Endothelial cell of umbilical vein (primary cell): ENCODE measurements at regions not wholly inside any gene's neighbourhood (a gene's known extent, or its start where the extent isn't known, plus 50 kb on each side); places are given as distances from the start of the nearest gene placed in this dataset.

Experiments used
- BruUV-seq: library from RNA; stranded (reverse); fragments of 400-500 nt; replicated peaks from 2 replicates; lab custom pipeline; 2021; lab: Mats Ljungman, UMichigan
- CTCF ChIA-PET: fragments of 300-600, 350-600 bp; sonication (Branson Sonifier 250); formaldehyde crosslinking; loops from one replicate; lab custom pipeline; 2021; ENCODE audit warnings: antibody characterized with exemption, inconsistent platforms; lab: Charles Lee
- POLR2A ChIA-PET: fragments of 300-600, 350-600 bp; sonication (Branson Sonifier 250); formaldehyde crosslinking; loops from one replicate; lab custom pipeline; 2021; ENCODE audit warnings: antibody characterized with exemption, inconsistent platforms; lab: Charles Lee
- DNase-seq: peaks from one replicate; pipeline ENCODE4 v3.0.0-alpha.2; 2011; ENCODE audit warnings: low read depth, low spot score
- FAIRE-seq: peaks from 2 replicates; lab custom pipeline; 2011; peaks lifted over from hg19 to GRCh38; lab: Jason Lieb, UNC
- H2AFZ ChIP-seq: 2 replicates; pipeline ENCODE4 v1.6.0; 2012; ENCODE audit warnings: low read depth, low read length, control low read depth, inconsistent platforms
- H3K27ac ChIP-seq: 2 replicates; pipeline ENCODE4 v1.5.1; 2011; ENCODE audit warnings: low read depth, mild to moderate bottlenecking, control low read depth, low read length, moderate library complexity; ENCODE audit not compliant: insufficient read depth
- H3K27me3 ChIP-seq, 2 experiments: 2 replicates each; pipeline versions ENCODE4 v1.6.0 to v1.6.1; 2011; ENCODE audit warnings: low read length in 2 of 2, mixed read lengths in 1 of 2; ENCODE audit not compliant: control insufficient read depth in 2 of 2, insufficient read depth in 2 of 2
- H3K36me3 ChIP-seq, 2 experiments: 2 replicates in 1 of 2; 3 replicates in 1 of 2; pipeline ENCODE4 v1.5.1; 2011; ENCODE audit warnings: low read length in 2 of 2, mild to moderate bottlenecking in 1 of 2, moderate library complexity in 1 of 2; ENCODE audit not compliant: control insufficient read depth in 2 of 2, insufficient read depth in 2 of 2; ENCODE audit errors: extremely low read depth in 1 of 2
- H3K4me1 ChIP-seq: 3 replicates; pipeline ENCODE4 v1.5.1; 2011; ENCODE audit warnings: mild to moderate bottlenecking, low read length; ENCODE audit not compliant: control insufficient read depth, insufficient read depth; ENCODE audit errors: extremely low read depth
- H3K4me2 ChIP-seq: 2 replicates; pipeline ENCODE4 v1.6.1; 2011; ENCODE audit warnings: low read length, control low read depth, mixed read lengths; ENCODE audit not compliant: insufficient read depth
- H3K4me3 ChIP-seq, 3 experiments: fragments of 200-600 bp in 1 of 3; sonication (generic), shearing (Covaris generic) in 1 of 3; replicated peaks in 1 of 3; 2 replicates each; pipeline ENCODE4 v1.5.1; 2011 to 2016; ENCODE audit warnings: control low read depth in 3 of 3, low read length in 3 of 3, mild to moderate bottlenecking in 2 of 3, inconsistent platforms in 1 of 3, low read depth in 1 of 3, moderate library complexity in 1 of 3; ENCODE audit not compliant: insufficient read depth in 1 of 3
- H3K79me2 ChIP-seq: 2 replicates; pipeline ENCODE4 v1.6.0; 2012; ENCODE audit warnings: low read length, inconsistent platforms; ENCODE audit not compliant: control insufficient read depth, insufficient read depth
- H3K9ac ChIP-seq: replicated peaks from 2 replicates; pipeline ENCODE3; 2011; ENCODE audit warnings: low read length, control low read depth; ENCODE audit not compliant: insufficient read depth; ENCODE audit errors: extremely low read depth
- H3K9me1 ChIP-seq: replicated peaks from 3 replicates; pipeline ENCODE4 v1.6.0; 2011; ENCODE audit warnings: mild to moderate bottlenecking, low read length; ENCODE audit not compliant: control insufficient read depth, insufficient read depth; ENCODE audit errors: extremely low read depth
- H3K9me3 ChIP-seq: replicated peaks from 2 replicates; pipeline ENCODE4 v1.5.1; 2012; ENCODE audit warnings: low read length, inconsistent platforms; ENCODE audit not compliant: control insufficient read depth, insufficient read depth
- H4K20me1 ChIP-seq: replicated peaks from 2 replicates; pipeline ENCODE3; 2011; ENCODE audit warnings: mild to moderate bottlenecking, low read length; ENCODE audit not compliant: control insufficient read depth, insufficient read depth; ENCODE audit errors: extremely low read depth
- EZH2 ChIP-seq: IDR thresholded peaks from 2 replicates; pipeline ENCODE4 v1.6.1; 2012; ENCODE audit warnings: borderline replicate concordance, low read depth, mild to moderate bottlenecking, moderate library complexity, low read length, inconsistent platforms; ENCODE audit not compliant: severe bottlenecking
- FOS ChIP-seq: IDR thresholded peaks from 2 replicates; pipeline ENCODE4 v1.6.1; 2011; ENCODE audit warnings: mild to moderate bottlenecking, low read length, moderate library complexity, borderline replicate concordance; ENCODE audit not compliant: insufficient read depth
- GATA2 ChIP-seq: IDR thresholded peaks from 2 replicates; pipeline ENCODE4 v1.7.0; 2011; ENCODE audit warnings: low read depth, mild to moderate bottlenecking, moderate library complexity, mixed read lengths, low read length; ENCODE audit not compliant: insufficient read length, insufficient read depth
- JUN ChIP-seq: IDR thresholded peaks from 2 replicates; pipeline ENCODE4 v1.6.1; 2011; ENCODE audit warnings: borderline replicate concordance, low read depth; ENCODE audit not compliant: insufficient read length, insufficient read depth
- MAX ChIP-seq: IDR thresholded peaks from 2 replicates; pipeline ENCODE4 v1.6.1; 2011; ENCODE audit not compliant: insufficient read depth, insufficient read length
- MYC ChIP-seq: IDR thresholded peaks from one replicate; pipeline ENCODE4 v1.6.1; 2011; ENCODE audit warnings: mild to moderate bottlenecking, low read depth, low read length
- POLR2A ChIP-seq: IDR thresholded peaks from 2 replicates; pipeline ENCODE4 v1.6.1; 2012; ENCODE audit warnings: low read depth, mild to moderate bottlenecking, control low read depth, low read length
- POLR2AphosphoS5 ChIP-seq: IDR thresholded peaks from 2 replicates; pipeline ENCODE4 v1.6.1; 2012; ENCODE audit warnings: low read depth, mild to moderate bottlenecking, control low read depth, low read length, moderate library complexity; ENCODE audit not compliant: insufficient read depth
- dilution Hi-C: fragments of 300-500 bp; cut with MboI; formaldehyde crosslinking; loops from one replicate; pipeline ENCODE4 v1.15.0; 2019; ENCODE audit warnings: low sequenced_read_pairs; ENCODE audit not compliant: extremely low pct_ligation_motif_present
- intact Hi-C: fragments of 100-400 bp; cut with micrococcal nuclease; formaldehyde crosslinking; loops from one replicate; pipeline ENCODE4 v1.10.0; 2022
- TF ChIP-seq, protein P1 (sequence below), 2 donors: IDR thresholded peaks; 1 replicate in 1 of 2; 2 replicates in 1 of 2; pipeline ENCODE4 v1.5.1; 2011; ENCODE audit warnings: low read length in 2 of 2, mild to moderate bottlenecking in 2 of 2, moderate library complexity in 2 of 2, control low read depth in 1 of 2, inconsistent platforms in 1 of 2, low read depth in 1 of 2; ENCODE audit not compliant: insufficient read depth in 1 of 2; ENCODE audit errors: extremely low read depth in 1 of 2

- no peaks in the 10 kb centered on the region for H3K79me2 ChIP-seq
- no peak overlapping the region for H3K9ac ChIP-seq
- DNase-seq, result no peak
- no peak for FAIRE-seq
- no peaks in the 10 kb centered on the region for H4K20me1 ChIP-seq
- no peak overlapping the region for H2AFZ ChIP-seq
- H3K4me1 ChIP-seq, result no peaks in the 10 kb centered on the region
- no peaks in the 10 kb centered on the region for H3K27me3 ChIP-seq
- intact Hi-C loops (no loop called here), dilution Hi-C loops (no loop called here)
- ChIA-PET POLR2A (no interaction called here), CTCF (interaction anchor here (0.7 kb wide), 1 partner anchor 22 kb away, joined by 3 read pairs; no protein-coding TSS in a partner anchor)
- no peak overlapping the region for H3K4me3 ChIP-seq
- no peak overlapping the region for H3K4me2 ChIP-seq
- BruUV-seq, result no TSS peak
- no peaks in the 10 kb centered on the region for H3K36me3 ChIP-seq
- no peaks in the 10 kb centered on the region for H3K9me1 ChIP-seq
- H3K27ac ChIP-seq, result no peak overlapping the region
- TF ChIP-seq MAX (no peak), FOS (no peak), MYC (no peak), POLR2AphosphoS5 (no peak), GATA2 (no peak), JUN (no peak), POLR2A (no peak), EZH2 (no peak)
- TF ChIP-seq, protein P1, sequence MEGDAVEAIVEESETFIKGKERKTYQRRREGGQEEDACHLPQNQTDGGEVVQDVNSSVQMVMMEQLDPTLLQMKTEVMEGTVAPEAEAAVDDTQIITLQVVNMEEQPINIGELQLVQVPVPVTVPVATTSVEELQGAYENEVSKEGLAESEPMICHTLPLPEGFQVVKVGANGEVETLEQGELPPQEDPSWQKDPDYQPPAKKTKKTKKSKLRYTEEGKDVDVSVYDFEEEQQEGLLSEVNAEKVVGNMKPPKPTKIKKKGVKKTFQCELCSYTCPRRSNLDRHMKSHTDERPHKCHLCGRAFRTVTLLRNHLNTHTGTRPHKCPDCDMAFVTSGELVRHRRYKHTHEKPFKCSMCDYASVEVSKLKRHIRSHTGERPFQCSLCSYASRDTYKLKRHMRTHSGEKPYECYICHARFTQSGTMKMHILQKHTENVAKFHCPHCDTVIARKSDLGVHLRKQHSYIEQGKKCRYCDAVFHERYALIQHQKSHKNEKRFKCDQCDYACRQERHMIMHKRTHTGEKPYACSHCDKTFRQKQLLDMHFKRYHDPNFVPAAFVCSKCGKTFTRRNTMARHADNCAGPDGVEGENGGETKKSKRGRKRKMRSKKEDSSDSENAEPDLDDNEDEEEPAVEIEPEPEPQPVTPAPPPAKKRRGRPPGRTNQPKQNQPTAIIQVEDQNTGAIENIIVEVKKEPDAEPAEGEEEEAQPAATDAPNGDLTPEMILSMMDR (IDR thresholded peaks at IDR 0.05; ENCODE audit: extremely low read depth in 1 of 2, insufficient read depth in 1 of 2, low read depth in 1 of 2, low read length in 2 of 2), result no peak
- no peaks in the 10 kb centered on the region for H3K9me3 ChIP-seq
These were observed 141.5 kb upstream of the ERCC6L2 start for GRCh38 chr9:95733741-95734666.
